Testis (tissue), 2 donors: ENCODE measurements at regions not wholly inside any gene's neighbourhood (a gene's known extent, or its start where the extent isn't known, plus 50 kb on each side); places are given as distances from the start of the nearest gene placed in this dataset.

ENCODE experiments used
- CTCF ChIP-seq, 3 experiments: fragments of 450-650 bp in 2 of 3; fragments of 200-600 bp in 1 of 3; sonication (generic) in 1 of 3; IDR thresholded peaks; one replicate each; pipeline ENCODE4 v1.5.1; 2016 to 2019; ENCODE audit warnings: antibody characterized with exemption in 3 of 3, mild to moderate bottlenecking in 2 of 3, moderate library complexity in 1 of 3
- POLR2A ChIP-seq: fragments of 450-650 bp; IDR thresholded peaks from one replicate; pipeline ENCODE4 v1.6.1; 2017; ENCODE audit warnings: antibody characterized with exemption, mild to moderate bottlenecking, moderate library complexity

- no peak for TF ChIP-seq CTCF (IDR thresholded peaks at IDR 0.05)
- no peak for TF ChIP-seq POLR2A
Observed at GRCh38 chr9:13575558-13575957, 296.1 kb upstream of the MPDZ start.
